HuH-7.5 (cell line): ENCODE measurements at regions not wholly inside any gene's neighbourhood (a gene's known extent, or its start where the extent isn't known, plus 50 kb on each side); places are given as distances from the start of the nearest gene placed in this dataset.

Source experiments
- DNase-seq: peaks from one replicate; pipeline ENCODE4 v3.0.0; 2011; ENCODE audit warnings: low spot score

- DNase-seq = no peak
These were observed 54.9 kb downstream of the NKX2-1 start for GRCh38 chr14:36465178-36465577.

DNA sequence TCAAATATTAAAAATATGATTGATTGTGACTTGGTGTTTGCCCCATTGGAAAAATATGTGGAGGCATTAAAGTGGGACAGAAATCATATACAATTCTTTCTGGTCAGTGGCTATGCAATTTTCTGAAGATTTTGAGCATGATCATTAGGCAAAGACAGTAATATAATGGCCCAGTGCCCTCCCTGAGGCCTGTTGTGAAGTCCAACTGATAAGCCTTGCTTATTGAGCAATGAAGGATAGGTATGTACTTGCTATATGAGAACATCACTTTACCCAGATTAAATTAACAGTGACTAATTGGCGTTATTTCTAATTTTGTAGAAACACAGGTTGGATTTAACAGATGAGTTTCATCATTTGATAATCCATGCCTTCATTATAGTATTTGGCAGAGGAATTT is 57.1 kb downstream of the NKX2-1 start:
- DNase-seq = no peak

GRCh38 chr14:36455241-36455627 is 64.8 kb downstream of the NKX2-1 start:
- no peak for DNase-seq

GRCh38 chr14:36454599-36455240 is 65.3 kb downstream of the NKX2-1 start:
- DNase-seq = no peak

- DNase-seq = no peak
These were observed 67.2 kb downstream of the NKX2-1 start for GRCh38 chr14:36452860-36453259.

DNA sequence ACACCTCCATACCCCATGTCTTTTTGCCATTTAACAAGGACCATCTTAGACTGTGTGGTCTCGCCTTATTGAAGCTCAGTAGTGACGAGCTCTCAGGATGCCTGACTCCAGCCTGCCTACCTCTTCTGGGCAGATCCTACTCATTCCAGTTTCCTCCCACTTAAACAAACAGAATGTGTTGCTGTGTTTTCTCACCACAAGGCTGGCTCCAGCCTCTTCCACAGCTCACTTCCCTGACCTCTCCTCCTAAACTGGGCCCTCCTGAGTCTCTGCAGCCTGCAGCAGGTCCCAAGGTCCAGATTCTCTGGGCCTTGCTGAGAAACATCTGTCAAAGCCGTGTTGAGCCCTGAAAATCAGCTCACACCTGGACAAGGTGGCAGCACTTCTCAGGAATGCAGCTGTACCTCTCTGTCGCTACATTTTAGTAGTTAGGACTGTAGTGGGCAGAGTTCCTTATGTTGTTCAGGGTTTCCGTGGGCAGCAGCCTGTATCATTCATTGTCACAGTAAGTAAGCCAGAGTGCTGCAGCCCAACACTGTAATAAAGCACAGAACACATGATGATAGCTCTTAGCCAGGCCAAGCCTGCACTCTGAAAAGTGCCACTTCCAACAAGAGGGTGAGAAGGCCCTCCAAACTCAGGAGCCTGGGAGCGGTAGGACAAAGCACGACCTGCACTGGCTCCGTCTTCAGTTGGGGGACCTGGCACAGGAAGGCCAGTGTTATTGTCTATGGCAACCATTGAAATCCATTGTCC is 68.5 kb downstream of the NKX2-1 start:
- no peak for DNase-seq

DNA sequence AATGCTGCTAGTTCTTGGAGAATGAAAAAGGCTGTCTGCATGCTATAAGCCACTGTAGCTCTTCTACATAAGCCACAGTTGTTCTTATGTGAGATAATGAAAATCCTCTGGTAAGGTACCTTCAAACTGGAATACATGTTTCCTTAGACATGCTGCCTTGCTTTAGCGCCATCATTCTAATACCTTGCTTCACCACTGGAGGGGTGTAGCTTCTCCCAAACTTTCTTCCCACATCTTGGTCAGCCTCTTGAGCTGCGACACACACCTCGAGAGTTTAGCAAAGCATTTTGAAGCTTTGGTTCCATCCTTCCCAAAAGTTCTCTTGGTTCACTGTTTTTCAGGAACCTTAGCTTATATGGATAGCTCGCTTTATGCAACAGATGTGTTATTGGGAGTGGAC is 69.5 kb downstream of the NKX2-1 start:
- no peak for DNase-seq

DNA sequence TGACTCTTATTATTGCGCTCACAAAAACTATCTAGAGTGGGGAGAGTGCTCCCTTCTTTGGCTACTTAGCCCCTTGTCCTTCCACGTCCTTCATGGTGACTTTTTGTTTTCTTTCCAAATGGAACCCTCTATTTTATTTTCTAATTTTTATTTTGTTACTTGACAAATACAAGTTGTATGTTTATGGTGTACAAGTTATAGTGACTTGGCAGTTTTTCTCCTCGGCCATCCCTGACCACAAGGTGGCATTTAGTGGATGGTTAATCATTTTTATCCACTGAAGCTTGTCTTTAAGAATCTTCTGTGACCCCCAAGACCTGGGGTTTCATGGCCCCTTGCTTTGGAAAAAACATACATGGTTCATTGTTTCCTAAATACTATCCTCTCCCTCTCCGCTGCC is 70.1 kb downstream of the NKX2-1 start:
- no peak for DNase-seq

DNA sequence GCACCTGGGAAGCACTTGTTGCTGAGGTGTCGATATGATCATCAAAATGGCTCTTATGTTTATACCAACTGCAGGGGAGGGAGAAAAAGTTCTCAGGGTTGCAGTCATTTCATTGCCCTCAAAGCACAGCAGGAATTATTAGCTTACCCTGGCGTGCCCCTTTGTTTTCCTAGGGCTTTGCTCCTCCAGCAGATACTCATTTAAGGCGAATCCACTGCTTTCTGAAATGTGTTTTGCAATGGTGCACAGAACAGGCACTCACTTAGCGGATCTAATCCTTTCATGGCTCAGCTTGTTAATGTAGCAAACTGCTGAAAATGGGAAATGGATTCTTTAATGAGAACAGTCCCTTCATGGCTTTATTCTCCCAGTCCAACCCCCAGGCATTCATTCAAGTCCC is 76.7 kb downstream of the NKX2-1 start:
- no peak for DNase-seq

DNA sequence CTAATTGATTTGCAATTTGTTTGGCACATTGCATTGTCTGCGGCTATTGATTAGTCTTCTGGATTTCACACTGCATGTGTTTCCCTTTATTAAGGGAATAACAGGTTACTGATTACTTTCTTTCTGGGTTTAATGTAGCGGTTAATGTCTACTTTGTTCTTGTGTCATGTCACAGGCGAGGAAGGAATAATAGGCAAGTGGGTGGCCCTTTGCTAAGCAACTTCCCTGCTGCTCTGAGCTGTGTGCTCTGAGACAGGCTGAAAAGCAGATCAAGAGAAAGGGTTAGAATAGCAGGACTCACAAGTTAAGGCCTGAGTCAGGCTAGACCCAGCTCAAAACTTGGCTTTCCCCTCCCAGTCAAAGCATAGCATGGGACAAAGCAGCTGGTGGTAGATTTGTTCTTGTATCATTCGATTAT is 77.2 kb downstream of the NKX2-1 start:
- DNase-seq = no peak

GRCh38 chr14:36441283-36441682 is 78.7 kb downstream of the NKX2-1 start:
- no peak for DNase-seq

GRCh38 chr14:36439766-36440165 is 80.3 kb downstream of the NKX2-1 start:
- DNase-seq = no peak

GRCh38 chr14:36438883-36439282 is 81.1 kb downstream of the NKX2-1 start:
- no peak for DNase-seq

GRCh38 chr14:36430662-36431084 is 89.4 kb downstream of the NKX2-1 start:
- no peak for DNase-seq

- DNase-seq = no peak
These were observed 89.9 kb downstream of the NKX2-1 start for GRCh38 chr14:36430169-36430568.

GRCh38 chr14:36429692-36430091 is 90.3 kb downstream of the NKX2-1 start:
- DNase-seq = no peak

GRCh38 chr14:36428350-36428749 is 91.7 kb downstream of the NKX2-1 start:
- DNase-seq = no peak

- DNase-seq = no peak
These were observed 93.2 kb downstream of the NKX2-1 start for GRCh38 chr14:36426836-36427235.

DNA sequence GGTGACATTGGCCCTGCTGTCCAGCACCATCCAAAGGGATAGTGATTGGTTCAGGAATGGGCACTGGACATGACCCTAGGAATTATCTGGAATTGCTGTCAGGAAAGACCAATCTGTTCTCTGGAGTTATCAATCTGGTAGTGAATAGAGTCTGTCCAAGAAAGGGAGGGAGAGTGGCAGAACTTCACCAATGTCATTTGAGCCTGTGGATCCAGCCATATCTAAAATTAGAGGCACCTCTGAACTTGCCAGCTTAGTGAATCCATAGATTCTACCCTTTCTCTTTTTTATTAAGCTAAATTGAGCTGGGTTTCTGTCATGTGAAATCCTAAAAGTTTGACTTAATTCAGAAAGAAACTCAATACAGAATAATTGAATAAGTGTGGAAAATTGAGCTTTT is 93.9 kb downstream of the NKX2-1 start:
- no peak for DNase-seq

- no peak for DNase-seq
These were observed 95.4 kb downstream of the NKX2-1 start for GRCh38 chr14:36424478-36425102.

GRCh38 chr14:36423430-36423829 is 96.6 kb downstream of the NKX2-1 start:
- no peak for DNase-seq

DNA sequence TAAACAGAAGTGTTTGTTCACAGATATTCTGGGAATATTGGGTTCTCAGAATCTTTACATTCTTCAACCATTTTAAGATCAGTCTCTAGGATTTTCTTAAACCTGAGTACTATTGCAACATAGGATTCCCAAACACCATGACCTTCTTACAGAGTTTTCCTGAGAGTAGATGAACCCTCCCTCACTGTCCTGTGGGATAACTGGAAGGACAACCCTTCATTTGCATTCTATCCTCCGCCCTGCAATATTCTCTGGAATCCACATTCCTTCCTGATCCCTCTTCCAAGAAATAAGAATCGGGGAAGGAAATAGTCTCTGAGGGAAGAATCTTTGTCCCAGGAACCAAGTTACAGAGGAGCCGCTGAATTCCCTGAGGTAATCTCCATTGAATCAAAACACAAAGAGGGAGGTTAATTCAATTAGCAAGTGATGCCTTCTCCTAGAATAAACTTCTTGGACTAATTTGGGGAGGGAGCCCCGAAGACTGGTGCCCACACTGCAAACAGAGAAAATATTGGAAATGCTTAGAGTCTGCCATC is 99.8 kb upstream of the MBIP start:
- DNase-seq = no peak

- DNase-seq = no peak
These were observed 98.5 kb upstream of the MBIP start for GRCh38 chr14:36418937-36419336.
